BJ (cell line): ENCODE measurements at regions not wholly inside any gene's neighbourhood (a gene's known extent, or its start where the extent isn't known, plus 50 kb on each side); places are given as distances from the start of the nearest gene placed in this dataset.

Source experiments
- CTCF ChIA-PET: fragments of 350-600 bp; formaldehyde crosslinking; extraction: SDS; loops from one replicate; lab custom pipeline; 2021; ENCODE audit warnings: antibody characterized with exemption, inconsistent platforms; lab: Yijun Ruan, JAX
- POLR2A ChIA-PET: fragments of 300-600 bp; sonication (Branson Sonifier 250); formaldehyde crosslinking; extraction: SDS; loops from one replicate; lab custom pipeline; 2021; ENCODE audit warnings: antibody characterized with exemption; lab: Charles Lee
- DNase-seq: peaks from one replicate; pipeline ENCODE4 v3.0.0-alpha.2; 2011; ENCODE audit warnings: low read depth
- H3K27me3 ChIP-seq: 2 replicates; pipeline ENCODE4 v1.6.0; 2011; ENCODE audit warnings: low read length; ENCODE audit not compliant: control insufficient read depth, insufficient read depth
- H3K36me3 ChIP-seq: 2 replicates; pipeline ENCODE4 v1.5.1; 2011; ENCODE audit warnings: low read length; ENCODE audit not compliant: control insufficient read depth, insufficient read depth
- H3K4me3 ChIP-seq: 2 replicates; pipeline ENCODE4 v1.5.1; 2011; ENCODE audit warnings: low read depth, mild to moderate bottlenecking, control low read depth, low read length
- CTCF ChIP-seq: IDR thresholded peaks from 2 replicates; pipeline ENCODE4 v1.5.1; 2011; ENCODE audit warnings: low read depth, mild to moderate bottlenecking, control low read depth, inconsistent platforms, low read length, moderate library complexity; ENCODE audit not compliant: insufficient read depth

- no peaks in the 10 kb centered on the region for H3K27me3 ChIP-seq
- no peak overlapping the region for H3K4me3 ChIP-seq
- ChIA-PET POLR2A (interaction anchor here (0.6 to 1.2 kb wide), 5 partner anchors 9 to 254 kb away, joined by 3 to 20 read pairs (median 3); no protein-coding TSS in a partner anchor), CTCF (no interaction called here)
- no peak for DNase-seq
- H3K36me3 ChIP-seq: no peaks in the 10 kb centered on the region
- TF ChIP-seq CTCF: no peak
Measured at GRCh38 chr15:39140060-39140604, 440.7 kb upstream of the THBS1 start.

- no peak for DNase-seq
- no peaks in the 10 kb centered on the region for H3K36me3 ChIP-seq
- POLR2A ChIA-PET: no interaction called here
- H3K27me3 ChIP-seq: no peaks in the 10 kb centered on the region
- no peak overlapping the region for H3K4me3 ChIP-seq
- no peak for TF ChIP-seq CTCF
- CTCF ChIA-PET: interaction anchor here (1.0 kb wide), 1 partner anchor 122 kb away, joined by 3 read pairs; no protein-coding TSS in a partner anchor
Measured at GRCh38 chr15:39142500-39142899, 438.4 kb upstream of the THBS1 start.

GRCh38 chr15:39143479-39143878 is 437.4 kb upstream of the THBS1 start:
- ChIA-PET POLR2A (no interaction called here), CTCF (interaction anchor here (1.0 to 1.2 kb wide), 2 partner anchors 123 to 444 kb away, joined by 3 to 4 read pairs; no protein-coding TSS in a partner anchor)
- Histone ChIP-seq H3K27me3 (no peaks in the 10 kb centered on the region), H3K36me3 (no peaks in the 10 kb centered on the region), H3K4me3 (no peak overlapping the region)
- no peak for TF ChIP-seq CTCF
- DNase-seq: no peak

- Histone ChIP-seq H3K4me3 (no peak overlapping the region), H3K27me3 (no peaks in the 10 kb centered on the region), H3K36me3 (no peaks in the 10 kb centered on the region)
- ChIA-PET CTCF (interaction anchor here (0.7 to 2.1 kb wide), 3 partner anchors 10 to 444 kb away, joined by 3 to 10 read pairs (median 4); no protein-coding TSS in a partner anchor), POLR2A (no interaction called here)
- no peak for DNase-seq
- TF ChIP-seq CTCF: no peak
Measured at GRCh38 chr15:39144051-39144450, 436.8 kb upstream of the THBS1 start.

- no peak for DNase-seq
- no peak for TF ChIP-seq CTCF
- ChIA-PET CTCF (interaction anchor here (0.7 to 2.1 kb wide), 2 partner anchors 9 to 58 kb away, joined by 3 to 10 read pairs; no protein-coding TSS in a partner anchor), POLR2A (interaction anchor here (0.6 to 0.7 kb wide), 4 partner anchors 51 to 743 kb away, joined by 3 to 5 read pairs (median 4); no protein-coding TSS in a partner anchor)
- no peaks in the 10 kb centered on the region for H3K27me3 ChIP-seq
- no peak overlapping the region for H3K4me3 ChIP-seq
- no peaks in the 10 kb centered on the region for H3K36me3 ChIP-seq
Measured at GRCh38 chr15:39144613-39145499, 436.0 kb upstream of the THBS1 start.
